Heart left ventricle (tissue), 16 donors: ENCODE measurements at regions not wholly inside any gene's neighbourhood (a gene's known extent, or its start where the extent isn't known, plus 50 kb on each side); places are given as distances from the start of the nearest gene placed in this dataset.

Experiments
- ATAC-seq, 4 donors: fragments of 200-7000 bp; cut with Tn5 transposase; one replicate each; pipeline ENCODE4 v1.9.1; 2020 to 2022; ENCODE audit warnings: moderate library complexity in 4 of 4, mild to moderate bottlenecking in 3 of 4, moderate number of reproducible peaks in 1 of 4
- DNase-seq, 5 donors: peaks; one replicate each; pipeline ENCODE4 v3.0.0-alpha.2; 2020
- H3K27ac ChIP-seq, 12 donors: fragments of 200-600 bp; sonication (generic) in 4 of 12; one replicate each; pipeline versions ENCODE4 v1.5.0 to v1.8.0; 2016 to 2022; ENCODE audit warnings: mild to moderate bottlenecking in 2 of 12
- H3K27me3 ChIP-seq, 9 donors: fragments of 200-600 bp; sonication (generic) in 2 of 9; one replicate each; pipeline versions ENCODE4 v1.5.1 to v1.8.0; 2016 to 2022; ENCODE audit warnings: mild to moderate bottlenecking in 3 of 9
- H3K36me3 ChIP-seq, 9 donors: fragments of 200-600 bp; sonication (generic) in 2 of 9; one replicate each; pipeline versions ENCODE4 v1.5.0 to v1.8.0; 2018 to 2022; ENCODE audit warnings: mild to moderate bottlenecking in 2 of 9
- H3K4me1 ChIP-seq, 12 donors: fragments of 200-600 bp; sonication (generic) in 4 of 12; one replicate each; pipeline versions ENCODE4 v1.5.0 to v1.8.0; 2016 to 2022; ENCODE audit warnings: mild to moderate bottlenecking in 3 of 12
- H3K4me3 ChIP-seq, 12 donors: fragments of 200-600 bp; sonication (generic) in 4 of 12; one replicate each; pipeline versions ENCODE4 v1.5.0 to v1.8.0; 2017 to 2022; ENCODE audit warnings: mild to moderate bottlenecking in 9 of 12, moderate library complexity in 4 of 12
- H3K9me3 ChIP-seq, 12 donors: fragments of 200-600 bp; sonication (generic) in 4 of 12; one replicate each; pipeline versions ENCODE4 v1.5.0 to v1.8.0; 2016 to 2022; ENCODE audit warnings: mild to moderate bottlenecking in 1 of 12
- CTCF ChIP-seq, 12 donors: fragments of 200-600 bp; sonication (generic) in 4 of 12; IDR thresholded peaks; one replicate each; pipeline versions ENCODE4 v1.5.0 to v1.8.0; 2018 to 2022; ENCODE audit warnings: antibody characterized with exemption in 12 of 12, mild to moderate bottlenecking in 5 of 12
- POLR2A ChIP-seq, 2 donors: fragments of 450-650 bp; IDR thresholded peaks; one replicate each; pipeline ENCODE4 v1.6.1; 2017; ENCODE audit warnings: antibody characterized with exemption in 2 of 2, mild to moderate bottlenecking in 2 of 2, moderate library complexity in 2 of 2
- WGBS, 4 donors: extraction: QIAGEN DNeasy Blood & Tissue Kit in 2 of 4; methylation state at CpG; one replicate each; pipeline versions ENCODE4 v1.1.5 to v1.1.7; 2013 to 2018; 5-methylcytosine and 5-hydroxymethylcytosine counted together
- intact Hi-C, 10 donors: fragments of 100-400 bp; cut with DNase I; formaldehyde crosslinking; loops; one replicate each; pipeline versions ENCODE4 v1.11.1 to v1.14.2; 2022
- donor health status: ischemic (EF 13 %, LVEDD 7.1; RV severe dilation, severe dysfunction).
- donor health status: healthy with polysubstance abuse.
- donor health status: DM: no; HTN: yes; CAD: no.
- donor health status: DM: no; HTN: no; CAD: no.
- donor health status: ischemic (EF 25% LVEDD 6.9; RV normal size, moderate dysfunction).
- donor health status: ischemic (EF 25% LVEDD 5.7; RV mildly dilated, moderate dysfunction).
- donor health status: healthy.
- donor health status: DM: yes; HTN: yes; CAD: no.
- donor health status: ischemic (EF 35%, LVEDD 5.7; RV mildly dilated, moderate dysfunction).
- donor health status: nonischemic (EF 11% LVEDD 7.7; RV severe dilation, severe dysfunction).
- donor health status: DM: yes; HTN: yes; CAD: no.
- donor health status: PGD.
- donor health status: ischemic (EF 29% LVEDD 5.4; RV normal size, mild dysfunction).
- donor health status: nonischemic (EF 23%, LVEDD 6.1; RV moderate dilation, normal function).

GRCh38 chr5:68352166-68352565 lies 136.6 kb downstream of the PIK3R1 start:
- H3K4me1 ChIP-seq: peaks cover 0 to 8% (median 0%) of the 10 kb centered on the region in 12 donors
- H3K27me3 ChIP-seq: no peaks in the 10 kb centered on the region
- H3K4me3 ChIP-seq: no peak overlapping the region
- ATAC-seq (no peak), DNase-seq (no peak)
- intact Hi-C loops: no loop called here
- H3K9me3 ChIP-seq: no peaks in the 10 kb centered on the region
- 68 to 73% (median 71%) methylated on average over 3 of the region's 3 CpGs for WGBS, 4 donors
- H3K36me3 ChIP-seq: no peaks in the 10 kb centered on the region
- no peak overlapping the region for H3K27ac ChIP-seq
- no peak for TF ChIP-seq POLR2A (IDR thresholded peaks at IDR 0.05)
- TF ChIP-seq CTCF (IDR thresholded peaks at IDR 0.05): no peak

GRCh38 chr5:68353605-68354004 lies 138.0 kb downstream of the PIK3R1 start:
- DNase-seq: no peak
- intact Hi-C loops: no loop called here
- Histone ChIP-seq H3K27me3 (no peaks in the 10 kb centered on the region), H3K4me1 (peaks cover 0 to 6% (median 0%) of the 10 kb centered on the region in 12 donors), H3K36me3 (no peaks in the 10 kb centered on the region), H3K9me3 (no peaks in the 10 kb centered on the region), H3K4me3 (no peak overlapping the region), H3K27ac (no peak overlapping the region)
- WGBS, 4 donors: 91 to 93% (median 91%) methylated on average over 5 of the region's 5 CpGs
- ATAC-seq: no peak
- TF ChIP-seq CTCF (IDR thresholded peaks at IDR 0.05) (no peak), POLR2A (IDR thresholded peaks at IDR 0.05) (no peak)

- WGBS, 4 donors: 75 to 86% (median 86%) methylated on average over 5 of the region's 5 CpGs
- Histone ChIP-seq H3K4me3 (no peak overlapping the region), H3K9me3 (no peaks in the 10 kb centered on the region), H3K36me3 (no peaks in the 10 kb centered on the region), H3K4me1 (peaks cover 0 to 5% (median 0%) of the 10 kb centered on the region in 12 donors), H3K27ac (no peak overlapping the region), H3K27me3 (no peaks in the 10 kb centered on the region)
- DNase-seq (no peak), ATAC-seq (no peak)
- intact Hi-C loops: no loop called here
- no peak for TF ChIP-seq POLR2A (IDR thresholded peaks at IDR 0.05)
- TF ChIP-seq CTCF (IDR thresholded peaks at IDR 0.05): no peak
Observed at GRCh38 chr5:68354315-68354714, 138.8 kb downstream of the PIK3R1 start.

- Histone ChIP-seq H3K36me3 (no peaks in the 10 kb centered on the region), H3K4me1 (peaks cover 0 to 5% (median 0%) of the 10 kb centered on the region in 12 donors), H3K9me3 (no peaks in the 10 kb centered on the region), H3K27me3 (no peaks in the 10 kb centered on the region), H3K4me3 (no peak overlapping the region), H3K27ac (no peak overlapping the region)
- no peak for TF ChIP-seq POLR2A (IDR thresholded peaks at IDR 0.05)
- no peak for TF ChIP-seq CTCF (IDR thresholded peaks at IDR 0.05)
- intact Hi-C loops: no loop called here
- WGBS, 4 donors: 91 to 98% (median 97%) methylated on average over 6 of the region's 6 CpGs
- no peak for ATAC-seq
- DNase-seq: no peak
Observed at GRCh38 chr5:68356216-68356615, 140.7 kb downstream of the PIK3R1 start.
